GM12864 (cell line): ENCODE measurements at regions not wholly inside any gene's neighbourhood (a gene's known extent, or its start where the extent isn't known, plus 50 kb on each side); places are given as distances from the start of the nearest gene placed in this dataset.

ENCODE experiments used
- DNase-seq: peaks from one replicate; pipeline ENCODE4 v3.0.0-alpha.2; 2011; ENCODE audit warnings: low read depth
- H3K4me3 ChIP-seq: 2 replicates; pipeline ENCODE4 v1.5.1; 2011; ENCODE audit warnings: mild to moderate bottlenecking, low read depth, low read length, control low read depth
- TF ChIP-seq, protein P1 (sequence below): IDR thresholded peaks from 2 replicates; pipeline ENCODE4 v1.5.1; 2011; ENCODE audit warnings: low read depth, mild to moderate bottlenecking, moderate library complexity, low read length, control low read depth, inconsistent platforms; ENCODE audit errors: missing control alignments

- DNase-seq, result no peak
- TF ChIP-seq, protein P1, sequence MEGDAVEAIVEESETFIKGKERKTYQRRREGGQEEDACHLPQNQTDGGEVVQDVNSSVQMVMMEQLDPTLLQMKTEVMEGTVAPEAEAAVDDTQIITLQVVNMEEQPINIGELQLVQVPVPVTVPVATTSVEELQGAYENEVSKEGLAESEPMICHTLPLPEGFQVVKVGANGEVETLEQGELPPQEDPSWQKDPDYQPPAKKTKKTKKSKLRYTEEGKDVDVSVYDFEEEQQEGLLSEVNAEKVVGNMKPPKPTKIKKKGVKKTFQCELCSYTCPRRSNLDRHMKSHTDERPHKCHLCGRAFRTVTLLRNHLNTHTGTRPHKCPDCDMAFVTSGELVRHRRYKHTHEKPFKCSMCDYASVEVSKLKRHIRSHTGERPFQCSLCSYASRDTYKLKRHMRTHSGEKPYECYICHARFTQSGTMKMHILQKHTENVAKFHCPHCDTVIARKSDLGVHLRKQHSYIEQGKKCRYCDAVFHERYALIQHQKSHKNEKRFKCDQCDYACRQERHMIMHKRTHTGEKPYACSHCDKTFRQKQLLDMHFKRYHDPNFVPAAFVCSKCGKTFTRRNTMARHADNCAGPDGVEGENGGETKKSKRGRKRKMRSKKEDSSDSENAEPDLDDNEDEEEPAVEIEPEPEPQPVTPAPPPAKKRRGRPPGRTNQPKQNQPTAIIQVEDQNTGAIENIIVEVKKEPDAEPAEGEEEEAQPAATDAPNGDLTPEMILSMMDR, result no peak
- no peak overlapping the region for H3K4me3 ChIP-seq
Observed at GRCh38 chr11:71070490-71071453, 181.6 kb downstream of the SHANK2 start.

GRCh38 chr11:71068963-71069362 lies 183.4 kb downstream of the SHANK2 start:
- H3K4me3 ChIP-seq, result no peak overlapping the region
- DNase-seq, result no peak
- TF ChIP-seq, protein P1, result no peak

GRCh38 chr11:71067753-71068152 lies 184.6 kb downstream of the SHANK2 start:
- no peak overlapping the region for H3K4me3 ChIP-seq
- DNase-seq, result no peak
- TF ChIP-seq, protein P1, result no peak

- H3K4me3 ChIP-seq, result no peak overlapping the region
- no peak for DNase-seq
- TF ChIP-seq, protein P1, result no peak
Observed at GRCh38 chr11:71066311-71066710, 186.1 kb downstream of the SHANK2 start.

DNA sequence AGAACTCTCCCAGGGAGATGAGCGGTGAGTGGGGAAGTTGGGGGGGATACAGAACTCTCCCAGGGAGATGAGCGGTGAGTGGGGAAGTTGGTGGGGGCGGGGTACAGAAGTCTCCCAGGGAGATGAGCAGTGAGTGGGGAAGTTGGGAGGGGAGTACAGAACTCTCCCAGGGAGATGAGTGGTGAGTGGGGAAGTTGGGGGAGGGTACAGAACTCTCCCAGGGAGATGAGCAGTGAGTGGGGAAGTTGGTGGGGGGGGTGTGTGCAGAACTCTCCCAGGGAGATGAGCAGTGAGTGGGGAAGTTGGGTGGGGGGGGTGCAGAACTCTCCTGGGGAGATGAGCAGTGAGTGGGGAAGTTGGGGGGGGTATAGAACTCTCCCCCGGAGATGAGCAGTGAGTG lies 186.5 kb downstream of the SHANK2 start:
- H3K4me3 ChIP-seq, result no peak overlapping the region
- DNase-seq, result no peak
- TF ChIP-seq, protein P1, result no peak

DNA sequence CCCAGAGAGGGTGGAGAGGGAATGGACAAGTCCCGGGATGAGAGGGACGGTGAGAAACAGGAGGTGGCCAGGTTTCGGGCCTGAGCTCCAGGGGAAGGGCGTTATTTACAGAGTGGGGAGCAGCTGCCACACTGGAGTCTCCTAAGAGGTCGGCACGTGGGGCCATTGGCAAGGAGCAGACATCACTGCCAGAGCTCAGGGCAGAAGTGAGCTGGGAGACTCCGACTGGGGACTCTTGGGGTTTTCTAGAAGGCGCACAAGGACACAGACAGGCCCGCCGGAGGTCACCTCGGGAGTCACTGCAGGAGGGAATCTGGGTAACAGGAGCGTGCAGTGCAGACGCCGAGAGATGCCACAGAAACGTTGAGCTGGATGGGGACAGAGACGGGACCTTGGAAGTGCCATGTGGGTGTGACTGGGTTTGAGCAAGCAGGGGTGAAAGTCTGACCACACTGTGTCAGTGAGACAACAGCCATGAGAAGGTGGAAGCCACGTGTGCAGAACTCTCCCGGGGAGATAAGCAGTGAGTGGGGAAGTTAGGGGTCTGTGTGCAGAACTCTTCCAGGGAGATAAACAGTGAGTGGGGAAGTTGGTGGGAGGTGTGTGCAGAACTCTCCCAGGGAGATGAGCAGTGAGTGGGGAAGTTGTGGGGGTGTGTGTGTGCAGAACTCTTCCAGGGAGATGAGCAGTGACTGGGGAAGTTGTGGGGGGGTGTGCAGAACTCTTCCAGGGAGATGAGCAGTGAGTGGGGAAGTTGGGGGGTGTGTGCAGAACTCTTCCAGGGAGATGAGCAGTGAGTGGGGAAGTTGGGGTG lies 187.5 kb downstream of the SHANK2 start:
- TF ChIP-seq, protein P1, result no peak
- H3K4me3 ChIP-seq, result no peak overlapping the region
- no peak for DNase-seq
